ENCODE measurements at regions not wholly inside any gene's neighbourhood (a gene's known extent, or its start where the extent isn't known, plus 50 kb on each side); places are given as distances from the start of the nearest gene placed in this dataset.

DNA sequence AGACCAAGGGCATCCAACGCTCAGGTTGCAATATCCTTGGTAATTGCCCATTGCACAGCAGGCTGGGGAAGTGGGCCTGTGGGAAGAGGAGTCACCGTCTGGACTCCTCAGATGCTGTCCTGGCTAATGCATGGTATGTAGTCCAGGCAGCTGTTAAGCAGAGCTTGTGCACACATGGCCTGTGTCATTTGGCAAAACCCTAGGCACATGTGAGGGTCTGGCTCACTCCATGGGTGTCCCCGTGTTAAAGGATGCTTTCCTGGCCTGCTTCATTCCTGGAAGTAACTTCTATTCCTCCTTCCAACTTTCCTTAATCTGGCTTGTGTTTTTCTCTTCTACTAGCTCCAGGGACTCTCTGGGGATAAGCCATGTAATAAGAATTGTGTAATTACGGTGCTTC lies 378.0 kb upstream of the CA10 start:
- Histone ChIP-seq H3K4me3 (ENCODE audit: low read depth in 1 of 3, low read length in 3 of 3) (no peak overlapping the region), H3K27me3 (ENCODE audit: control insufficient read depth in 3 of 3, insufficient read depth in 3 of 3, low read length in 3 of 3) (no peaks in the 10 kb centered on the region), H3K9me3 (ENCODE audit: control insufficient read depth in 2 of 2, insufficient read depth in 1 of 2, low read depth in 1 of 2, low read length in 1 of 2) (no peaks in the 10 kb centered on the region), H3K27ac (ENCODE audit: low read depth in 1 of 3, low read length in 2 of 3) (no peak overlapping the region), H3K36me3 (ENCODE audit: control insufficient read depth in 3 of 3, insufficient read depth in 2 of 3, low read depth in 1 of 3, low read length in 3 of 3) (no peaks in the 10 kb centered on the region), H3K4me1 (ENCODE audit: control insufficient read depth in 3 of 3, insufficient read depth in 2 of 3, low read depth in 1 of 3, low read length in 2 of 3) (no peaks in the 10 kb centered on the region)
- 68 to 91% (median 80%) methylated on average over 4 of the region's 4 CpGs for WGBS, 3 donors
- FAIRE-seq: no peak
- no peak for DNase-seq

DNA sequence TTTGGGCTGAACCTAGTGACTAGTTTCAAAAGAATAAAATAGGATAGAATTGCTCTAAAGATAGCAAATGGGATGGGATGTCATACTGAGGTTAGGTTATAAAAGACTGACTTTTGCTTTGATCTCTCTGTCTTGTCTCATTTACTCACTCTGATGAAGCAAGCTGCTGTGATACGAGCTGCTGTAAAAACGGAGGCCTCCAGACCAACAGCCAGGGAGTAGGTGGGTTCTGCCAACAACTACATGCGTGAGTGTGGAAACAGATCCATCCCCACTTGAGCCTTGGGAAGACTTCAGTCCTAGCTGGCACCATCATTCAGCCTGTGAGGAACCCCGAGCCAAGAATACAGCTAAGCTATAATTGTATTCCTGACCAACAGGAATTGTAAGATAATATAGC lies 373.9 kb upstream of the CA10 start:
- FAIRE-seq: no peak
- no peaks in the 10 kb centered on the region for H3K36me3 ChIP-seq (ENCODE audit: control insufficient read depth in 3 of 3, insufficient read depth in 2 of 3, low read depth in 1 of 3, low read length in 3 of 3)
- H3K4me1 ChIP-seq (ENCODE audit: control insufficient read depth in 3 of 3, insufficient read depth in 2 of 3, low read depth in 1 of 3, low read length in 2 of 3): no peaks in the 10 kb centered on the region
- DNase-seq: no peak
- no peak overlapping the region for H3K27ac ChIP-seq (ENCODE audit: low read depth in 1 of 3, low read length in 2 of 3)
- H3K4me3 ChIP-seq (ENCODE audit: low read depth in 1 of 3, low read length in 3 of 3): no peak overlapping the region
- WGBS, 3 donors: 71 to 73% (median 73%) methylated on average over 4 of the region's 4 CpGs
- H3K9me3 ChIP-seq (ENCODE audit: control insufficient read depth in 2 of 2, insufficient read depth in 1 of 2, low read depth in 1 of 2, low read length in 1 of 2): no peaks in the 10 kb centered on the region
- H3K27me3 ChIP-seq (ENCODE audit: control insufficient read depth in 3 of 3, insufficient read depth in 3 of 3, low read length in 3 of 3): no peaks in the 10 kb centered on the region

DNA sequence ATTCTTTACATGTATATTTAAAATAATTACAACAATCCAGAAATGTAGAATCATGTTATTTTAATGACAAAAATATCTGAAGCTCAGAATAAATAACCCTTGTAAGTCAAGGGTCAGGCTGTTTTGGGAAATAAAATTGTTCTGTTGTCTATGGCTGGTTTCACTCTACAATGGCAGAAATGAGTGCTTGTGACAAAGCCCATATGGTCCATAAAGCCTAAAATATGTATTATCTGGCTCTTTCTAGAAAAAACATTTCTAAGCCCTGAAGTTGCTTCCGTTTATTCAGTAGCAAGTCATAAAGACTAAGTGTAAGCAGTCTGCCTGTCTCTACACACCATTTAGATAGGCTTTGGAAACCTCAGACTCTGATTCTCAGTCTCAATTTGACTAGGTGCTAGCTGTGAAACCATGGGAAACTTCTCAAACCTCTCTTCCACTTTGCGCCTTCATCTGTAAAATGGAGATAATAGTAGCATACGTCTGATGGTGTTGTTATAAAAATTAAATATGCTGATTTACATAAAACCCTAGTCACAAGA lies 365.7 kb upstream of the CA10 start:
- Histone ChIP-seq H3K36me3 (ENCODE audit: control insufficient read depth in 3 of 3, insufficient read depth in 2 of 3, low read depth in 1 of 3, low read length in 3 of 3) (no peaks in the 10 kb centered on the region), H3K9me3 (ENCODE audit: control insufficient read depth in 2 of 2, insufficient read depth in 1 of 2, low read depth in 1 of 2, low read length in 1 of 2) (peaks cover 0 to 4% of the 10 kb centered on the region in 2 donors), H3K27me3 (ENCODE audit: control insufficient read depth in 3 of 3, insufficient read depth in 3 of 3, low read length in 3 of 3) (no peaks in the 10 kb centered on the region), H3K4me3 (ENCODE audit: low read depth in 1 of 3, low read length in 3 of 3) (no peak overlapping the region), H3K27ac (ENCODE audit: low read depth in 1 of 3, low read length in 2 of 3) (no peak overlapping the region), H3K4me1 (ENCODE audit: control insufficient read depth in 3 of 3, insufficient read depth in 2 of 3, low read depth in 1 of 3, low read length in 2 of 3) (no peaks in the 10 kb centered on the region)
- DNase-seq: no peak
- 71 to 86% (median 78%) methylated on average over 3 of the region's 3 CpGs for WGBS, 3 donors
- FAIRE-seq: no peak

DNA sequence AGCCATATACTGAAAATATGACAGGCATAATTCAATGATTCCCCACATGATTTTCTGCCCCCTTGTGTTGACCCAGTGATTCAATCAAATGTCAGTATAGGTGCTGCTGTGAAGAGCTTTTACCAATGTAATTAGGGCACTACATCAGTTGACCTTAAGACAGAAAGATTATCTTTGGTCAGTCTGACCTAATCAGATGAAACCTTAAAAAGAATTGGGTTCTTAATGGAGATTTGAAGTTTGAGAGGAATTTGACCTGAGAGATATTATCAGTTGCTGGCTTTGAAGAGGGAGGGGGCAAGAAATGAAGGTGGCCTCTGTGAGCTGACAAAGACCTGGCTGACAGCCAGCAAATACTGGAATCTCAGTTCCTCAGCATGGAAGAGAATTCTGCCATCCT lies 358.7 kb upstream of the CA10 start:
- Histone ChIP-seq H3K9me3 (ENCODE audit: control insufficient read depth in 2 of 2, insufficient read depth in 1 of 2, low read depth in 1 of 2, low read length in 1 of 2) (peaks cover 0 to 4% of the 10 kb centered on the region in 2 donors), H3K4me1 (ENCODE audit: control insufficient read depth in 3 of 3, insufficient read depth in 2 of 3, low read depth in 1 of 3, low read length in 2 of 3) (no peaks in the 10 kb centered on the region), H3K4me3 (ENCODE audit: low read depth in 1 of 3, low read length in 3 of 3) (no peak overlapping the region), H3K27ac (ENCODE audit: low read depth in 1 of 3, low read length in 2 of 3) (no peak overlapping the region), H3K36me3 (ENCODE audit: control insufficient read depth in 3 of 3, insufficient read depth in 2 of 3, low read depth in 1 of 3, low read length in 3 of 3) (no peaks in the 10 kb centered on the region), H3K27me3 (ENCODE audit: control insufficient read depth in 3 of 3, insufficient read depth in 3 of 3, low read length in 3 of 3) (no peaks in the 10 kb centered on the region)
- no peak for DNase-seq
- FAIRE-seq: no peak

DNA sequence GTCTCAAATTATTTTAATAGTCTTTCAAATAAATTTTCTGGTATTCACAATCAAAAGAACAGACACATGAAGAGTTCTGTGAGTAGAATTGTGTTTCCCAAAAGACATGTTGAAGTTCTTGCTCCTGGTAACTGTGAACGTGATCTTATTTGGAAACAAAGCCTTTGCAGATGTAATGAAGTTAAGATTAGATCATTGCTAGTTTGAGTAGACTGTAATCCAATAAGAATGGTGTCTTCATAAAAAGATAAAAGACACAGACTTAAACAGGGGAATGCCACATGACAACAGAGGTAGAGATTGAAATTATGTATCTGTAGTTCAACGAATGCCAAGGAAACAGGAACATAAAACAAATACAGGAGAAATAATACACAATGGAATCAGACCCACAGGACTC lies 357.4 kb upstream of the CA10 start:
- Histone ChIP-seq H3K27ac (ENCODE audit: low read depth in 1 of 3, low read length in 2 of 3) (no peak overlapping the region), H3K27me3 (ENCODE audit: control insufficient read depth in 3 of 3, insufficient read depth in 3 of 3, low read length in 3 of 3) (no peaks in the 10 kb centered on the region), H3K4me3 (ENCODE audit: low read depth in 1 of 3, low read length in 3 of 3) (no peak overlapping the region), H3K36me3 (ENCODE audit: control insufficient read depth in 3 of 3, insufficient read depth in 2 of 3, low read depth in 1 of 3, low read length in 3 of 3) (no peaks in the 10 kb centered on the region), H3K4me1 (ENCODE audit: control insufficient read depth in 3 of 3, insufficient read depth in 2 of 3, low read depth in 1 of 3, low read length in 2 of 3) (no peaks in the 10 kb centered on the region), H3K9me3 (ENCODE audit: control insufficient read depth in 2 of 2, insufficient read depth in 1 of 2, low read depth in 1 of 2, low read length in 1 of 2) (no peaks in the 10 kb centered on the region)
- no peak for FAIRE-seq
- WGBS, 3 donors: 70 to 74% (median 73%) methylated on average over 2 of the region's 2 CpGs
- no peak for DNase-seq

DNA sequence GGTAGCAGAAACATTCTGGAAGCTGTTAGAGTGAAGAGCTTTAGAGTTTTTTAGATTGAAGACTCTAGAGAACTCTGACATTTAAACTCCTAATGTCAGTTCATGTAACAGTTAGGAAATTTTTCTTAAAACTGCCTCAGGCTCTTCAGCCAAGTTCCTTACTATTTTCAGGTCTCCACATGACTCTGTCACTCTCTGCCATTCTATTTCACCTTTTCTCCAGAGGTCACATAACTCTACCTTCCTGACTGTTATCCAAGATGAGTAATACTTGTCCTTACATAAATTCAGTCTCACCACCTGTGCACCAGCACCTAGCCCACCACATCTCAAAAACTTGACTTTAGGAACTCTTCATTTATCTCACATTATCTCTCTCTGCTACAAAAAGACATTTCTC lies 347.1 kb upstream of the CA10 start:
- no peaks in the 10 kb centered on the region for H3K4me1 ChIP-seq (ENCODE audit: control insufficient read depth in 3 of 3, insufficient read depth in 2 of 3, low read depth in 1 of 3, low read length in 2 of 3)
- DNase-seq (no peak), FAIRE-seq (no peak)
- H3K27ac ChIP-seq (ENCODE audit: low read depth in 1 of 3, low read length in 2 of 3): no peak overlapping the region
- no peaks in the 10 kb centered on the region for H3K27me3 ChIP-seq (ENCODE audit: control insufficient read depth in 3 of 3, insufficient read depth in 3 of 3, low read length in 3 of 3)
- H3K36me3 ChIP-seq (ENCODE audit: control insufficient read depth in 3 of 3, insufficient read depth in 2 of 3, low read depth in 1 of 3, low read length in 3 of 3): no peaks in the 10 kb centered on the region
- no peaks in the 10 kb centered on the region for H3K9me3 ChIP-seq (ENCODE audit: control insufficient read depth in 2 of 2, insufficient read depth in 1 of 2, low read depth in 1 of 2, low read length in 1 of 2)
- H3K4me3 ChIP-seq (ENCODE audit: low read depth in 1 of 3, low read length in 3 of 3): no peak overlapping the region

DNA sequence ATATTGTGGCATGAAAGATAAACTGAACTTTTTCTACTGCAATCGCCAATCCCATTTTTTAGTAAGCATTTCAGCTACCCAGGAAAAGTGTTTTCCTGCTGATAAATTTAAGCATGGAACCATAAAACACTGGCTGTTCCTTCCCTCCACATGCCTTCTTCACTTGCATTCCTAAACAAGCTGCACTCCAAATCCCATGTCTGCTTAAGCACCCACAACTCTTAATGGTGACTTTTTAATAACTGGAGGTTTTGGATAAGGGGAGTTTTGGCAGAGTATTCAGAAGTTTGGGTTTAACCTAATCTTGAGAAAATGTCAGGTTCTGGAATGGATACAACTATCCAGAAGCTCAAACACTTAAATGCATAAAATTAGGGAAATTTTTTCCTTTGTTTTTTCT lies 345.6 kb upstream of the CA10 start:
- H3K27ac ChIP-seq (ENCODE audit: low read depth in 1 of 3, low read length in 2 of 3): no peak overlapping the region
- H3K27me3 ChIP-seq (ENCODE audit: control insufficient read depth in 3 of 3, insufficient read depth in 3 of 3, low read length in 3 of 3): no peaks in the 10 kb centered on the region
- no peaks in the 10 kb centered on the region for H3K36me3 ChIP-seq (ENCODE audit: control insufficient read depth in 3 of 3, insufficient read depth in 2 of 3, low read depth in 1 of 3, low read length in 3 of 3)
- WGBS, 3 donors: 63 to 82% (median 75%) methylated on average over 1 of the region's 1 CpG
- no peaks in the 10 kb centered on the region for H3K9me3 ChIP-seq (ENCODE audit: control insufficient read depth in 2 of 2, insufficient read depth in 1 of 2, low read depth in 1 of 2, low read length in 1 of 2)
- H3K4me1 ChIP-seq (ENCODE audit: control insufficient read depth in 3 of 3, insufficient read depth in 2 of 3, low read depth in 1 of 3, low read length in 2 of 3): no peaks in the 10 kb centered on the region
- no peak for FAIRE-seq
- no peak for DNase-seq
- H3K4me3 ChIP-seq (ENCODE audit: low read depth in 1 of 3, low read length in 3 of 3): no peak overlapping the region

DNA sequence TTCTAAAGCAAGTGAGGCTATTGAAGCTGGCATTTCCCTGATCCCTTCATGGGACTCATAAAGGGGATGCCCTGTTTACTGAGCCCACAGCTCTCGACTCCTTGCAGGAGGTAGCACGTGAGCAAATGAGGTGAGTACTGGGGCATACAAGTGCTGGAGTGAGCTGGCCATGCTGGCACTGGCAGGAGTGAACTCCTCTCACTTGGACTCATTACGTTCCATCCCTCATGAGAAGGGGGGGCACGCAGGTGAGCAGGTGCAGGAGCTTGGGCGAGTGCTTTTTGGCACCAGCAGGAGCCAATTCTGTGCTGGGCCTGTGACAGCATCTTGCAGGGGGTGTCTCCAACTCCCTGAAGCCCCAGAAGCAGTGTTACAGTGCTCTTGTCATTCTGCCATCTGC lies 337.1 kb upstream of the CA10 start:
- Histone ChIP-seq H3K27ac (ENCODE audit: low read depth in 1 of 3, low read length in 2 of 3) (no peak overlapping the region), H3K4me1 (ENCODE audit: control insufficient read depth in 3 of 3, insufficient read depth in 2 of 3, low read depth in 1 of 3, low read length in 2 of 3) (no peaks in the 10 kb centered on the region), H3K36me3 (ENCODE audit: control insufficient read depth in 3 of 3, insufficient read depth in 2 of 3, low read depth in 1 of 3, low read length in 3 of 3) (no peaks in the 10 kb centered on the region), H3K4me3 (ENCODE audit: low read depth in 1 of 3, low read length in 3 of 3) (no peak overlapping the region), H3K9me3 (ENCODE audit: control insufficient read depth in 2 of 2, insufficient read depth in 1 of 2, low read depth in 1 of 2, low read length in 1 of 2) (peaks cover 0 to 4% of the 10 kb centered on the region in 2 donors), H3K27me3 (ENCODE audit: control insufficient read depth in 3 of 3, insufficient read depth in 3 of 3, low read length in 3 of 3) (no peaks in the 10 kb centered on the region)
- FAIRE-seq (no peak), DNase-seq (no peak)
- WGBS, 3 donors: 70 to 83% (median 80%) methylated on average over 5 of the region's 5 CpGs

DNA sequence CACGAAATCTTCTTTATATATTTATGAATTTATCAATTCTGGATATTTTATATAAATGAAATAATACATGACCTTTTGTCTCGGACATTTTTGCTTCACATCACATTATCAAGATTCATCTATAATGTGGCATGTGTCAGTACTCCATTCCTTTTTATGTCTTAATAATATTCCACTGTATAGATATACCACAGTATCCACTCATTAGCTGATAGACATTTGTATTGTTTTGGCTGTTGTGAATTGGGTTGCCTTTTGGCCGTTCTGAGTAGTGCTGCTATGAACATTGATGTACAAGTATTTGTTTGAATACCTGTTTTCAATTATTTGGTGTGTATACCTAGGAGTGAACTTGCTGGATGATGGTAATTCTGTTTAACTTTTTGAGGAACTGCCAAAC lies 323.8 kb upstream of the CA10 start:
- FAIRE-seq (no peak), DNase-seq (no peak)
- no peaks in the 10 kb centered on the region for H3K36me3 ChIP-seq (ENCODE audit: control insufficient read depth in 3 of 3, insufficient read depth in 2 of 3, low read depth in 1 of 3, low read length in 3 of 3)
- 70 to 78% (median 74%) methylated on average over 3 of the region's 3 CpGs for WGBS, 3 donors
- no peak overlapping the region for H3K27ac ChIP-seq (ENCODE audit: low read depth in 1 of 3, low read length in 2 of 3)
- H3K9me3 ChIP-seq (ENCODE audit: control insufficient read depth in 2 of 2, insufficient read depth in 1 of 2, low read depth in 1 of 2, low read length in 1 of 2): no peaks in the 10 kb centered on the region
- H3K4me1 ChIP-seq (ENCODE audit: control insufficient read depth in 3 of 3, insufficient read depth in 2 of 3, low read depth in 1 of 3, low read length in 2 of 3): no peaks in the 10 kb centered on the region
- H3K27me3 ChIP-seq (ENCODE audit: control insufficient read depth in 3 of 3, insufficient read depth in 3 of 3, low read length in 3 of 3): no peaks in the 10 kb centered on the region
- no peak overlapping the region for H3K4me3 ChIP-seq (ENCODE audit: low read depth in 1 of 3, low read length in 3 of 3)

Data from small intestine (tissue), 7 donors.